ENCODE measurements at regions not wholly inside any gene's neighbourhood (a gene's known extent, or its start where the extent isn't known, plus 50 kb on each side); places are given as distances from the start of the nearest gene placed in this dataset.

DNA sequence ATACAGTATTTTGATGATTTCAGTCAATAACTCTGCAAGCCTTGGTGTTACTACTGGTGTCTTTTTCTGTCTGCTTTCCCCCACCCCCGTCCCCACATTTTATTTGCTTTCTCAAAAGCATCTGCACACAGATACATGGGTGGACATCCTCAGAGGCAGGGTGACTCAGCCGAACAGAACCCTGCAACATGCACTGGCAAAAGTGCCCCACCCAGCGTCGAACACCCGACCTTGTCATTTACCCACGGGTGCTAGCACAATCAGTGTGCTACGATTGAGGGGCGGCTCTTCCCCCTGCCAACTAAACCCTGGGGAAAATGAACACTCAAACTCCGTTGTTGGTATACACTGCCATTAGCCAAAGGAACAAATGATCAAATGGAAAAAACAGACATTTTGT, 115.9 kb upstream of the NAA20 start:
- TF ChIP-seq, protein P1, sequence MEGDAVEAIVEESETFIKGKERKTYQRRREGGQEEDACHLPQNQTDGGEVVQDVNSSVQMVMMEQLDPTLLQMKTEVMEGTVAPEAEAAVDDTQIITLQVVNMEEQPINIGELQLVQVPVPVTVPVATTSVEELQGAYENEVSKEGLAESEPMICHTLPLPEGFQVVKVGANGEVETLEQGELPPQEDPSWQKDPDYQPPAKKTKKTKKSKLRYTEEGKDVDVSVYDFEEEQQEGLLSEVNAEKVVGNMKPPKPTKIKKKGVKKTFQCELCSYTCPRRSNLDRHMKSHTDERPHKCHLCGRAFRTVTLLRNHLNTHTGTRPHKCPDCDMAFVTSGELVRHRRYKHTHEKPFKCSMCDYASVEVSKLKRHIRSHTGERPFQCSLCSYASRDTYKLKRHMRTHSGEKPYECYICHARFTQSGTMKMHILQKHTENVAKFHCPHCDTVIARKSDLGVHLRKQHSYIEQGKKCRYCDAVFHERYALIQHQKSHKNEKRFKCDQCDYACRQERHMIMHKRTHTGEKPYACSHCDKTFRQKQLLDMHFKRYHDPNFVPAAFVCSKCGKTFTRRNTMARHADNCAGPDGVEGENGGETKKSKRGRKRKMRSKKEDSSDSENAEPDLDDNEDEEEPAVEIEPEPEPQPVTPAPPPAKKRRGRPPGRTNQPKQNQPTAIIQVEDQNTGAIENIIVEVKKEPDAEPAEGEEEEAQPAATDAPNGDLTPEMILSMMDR (IDR thresholded peaks at IDR 0.05; ENCODE audit: borderline replicate concordance, extremely low read depth, low read length, poor library complexity, severe bottlenecking): no peak
- TF ChIP-seq EZH2 (IDR thresholded peaks at IDR 0.05; ENCODE audit: borderline replicate concordance, low read depth, low read length, severe bottlenecking): no peak

All from DND-41 (cell line).